Sciatic nerve (tissue), 2 donors: ENCODE measurements at regions not wholly inside any gene's neighbourhood (a gene's known extent, or its start where the extent isn't known, plus 50 kb on each side); places are given as distances from the start of the nearest gene placed in this dataset.

Experiments used
- ATAC-seq: fragments of 200-7000 bp; cut with Tn5 transposase; one replicate; pipeline ENCODE4 v1.9.1; 2020; ENCODE audit warnings: mild to moderate bottlenecking, moderate library complexity
- DNase-seq: peaks from one replicate; pipeline ENCODE4 v3.0.0-alpha.2; 2020; ENCODE audit warnings: low spot score
- intact Hi-C: fragments of 100-400 bp; cut with DNase I; formaldehyde crosslinking; loops from one replicate; pipeline ENCODE4 v1.14.2; 2022
- donor health status: DM: no; HTN: no; CAD: no.
- donor health status: DM: no; HTN: no; CAD: no.

- ATAC-seq (no peak), DNase-seq (no peak)
- intact Hi-C loops: no loop called here
These were observed 202.5 kb upstream of the LYPLAL1 start for GRCh38 chr1:218971156-218971555.

- DNase-seq: no peak
- no peak for ATAC-seq
- intact Hi-C loops: no loop called here
These were observed 192.8 kb upstream of the LYPLAL1 start for GRCh38 chr1:218980881-218981280.

GRCh38 chr1:218982482-218982881 is 191.2 kb upstream of the LYPLAL1 start:
- DNase-seq: no peak
- intact Hi-C loops: no loop called here
- no peak for ATAC-seq

GRCh38 chr1:218983433-218983832 is 190.2 kb upstream of the LYPLAL1 start:
- DNase-seq (no peak), ATAC-seq (no peak)
- intact Hi-C loops: no loop called here

- intact Hi-C loops: no loop called here
These were observed 189.8 kb upstream of the LYPLAL1 start for GRCh38 chr1:218983848-218984247.

GRCh38 chr1:218985424-218985984 is 188.2 kb upstream of the LYPLAL1 start:
- DNase-seq (no peak), ATAC-seq (no peak)

More at GRCh38 chr1:218983848-218984247, 189.8 kb upstream of the LYPLAL1 start:
- no peak for ATAC-seq
- DNase-seq: no peak

GRCh38 chr1:218986816-218987215 is 186.9 kb upstream of the LYPLAL1 start:
- DNase-seq: no peak
- no peak for ATAC-seq
- intact Hi-C loops: no loop called here

More at GRCh38 chr1:218985424-218985984, 188.2 kb upstream of the LYPLAL1 start:
- intact Hi-C loops: no loop called here

- DNase-seq: no peak
- ATAC-seq: no peak
- intact Hi-C loops: no loop called here
These were observed 183.7 kb upstream of the LYPLAL1 start for GRCh38 chr1:218990019-218990418.

GRCh38 chr1:218991089-218991488 is 182.6 kb upstream of the LYPLAL1 start:
- ATAC-seq (no peak), DNase-seq (no peak)
- intact Hi-C loops: no loop called here

- DNase-seq (no peak), ATAC-seq (no peak)
- intact Hi-C loops: no loop called here
These were observed 179.1 kb upstream of the LYPLAL1 start for GRCh38 chr1:218994615-218995014.

- ATAC-seq: no peak
- intact Hi-C loops: no loop called here
- DNase-seq: no peak
These were observed 178.5 kb upstream of the LYPLAL1 start for GRCh38 chr1:218995091-218995665.

- intact Hi-C loops: no loop called here
- DNase-seq (no peak), ATAC-seq (no peak)
These were observed 177.3 kb upstream of the LYPLAL1 start for GRCh38 chr1:218996362-218996761.

GRCh38 chr1:219000005-219000404 is 173.7 kb upstream of the LYPLAL1 start:
- intact Hi-C loops: no loop called here
- DNase-seq (no peak), ATAC-seq (no peak)

- intact Hi-C loops: no loop called here
- DNase-seq: no peak
- ATAC-seq: no peak
These were observed 173.0 kb upstream of the LYPLAL1 start for GRCh38 chr1:219000631-219001030.

- DNase-seq: no peak
- ATAC-seq: no peak
- intact Hi-C loops: no loop called here
These were observed 163.0 kb upstream of the LYPLAL1 start for GRCh38 chr1:219010720-219011119.

GRCh38 chr1:219020386-219020785 is 153.3 kb upstream of the LYPLAL1 start:
- DNase-seq (no peak), ATAC-seq (no peak)
- intact Hi-C loops: no loop called here

GRCh38 chr1:219020846-219021245 is 152.8 kb upstream of the LYPLAL1 start:
- DNase-seq: no peak
- intact Hi-C loops: no loop called here

GRCh38 chr1:219027146-219027673 is 146.5 kb upstream of the LYPLAL1 start:
- intact Hi-C loops: no loop called here
- DNase-seq (no peak), ATAC-seq (no peak)

More at GRCh38 chr1:219020846-219021245, 152.8 kb upstream of the LYPLAL1 start:
- no peak for ATAC-seq

GRCh38 chr1:219031809-219032208 is 141.9 kb upstream of the LYPLAL1 start:
- ATAC-seq: no peak
- intact Hi-C loops: no loop called here

GRCh38 chr1:219038398-219038797 is 135.3 kb upstream of the LYPLAL1 start:
- no peak for ATAC-seq
- intact Hi-C loops: no loop called here

More at GRCh38 chr1:219031809-219032208, 141.9 kb upstream of the LYPLAL1 start:
- no peak for DNase-seq

More at GRCh38 chr1:219038398-219038797, 135.3 kb upstream of the LYPLAL1 start:
- DNase-seq: no peak
